Dedifferentiated amniotic fluid mesenchymal stem cell (primary cell): ENCODE measurements at regions not wholly inside any gene's neighbourhood (a gene's known extent, or its start where the extent isn't known, plus 50 kb on each side); places are given as distances from the start of the nearest gene placed in this dataset.
"Not testable (repeated sequence)": the region's sequence is repeated elsewhere in the genome, so short reads cannot be mapped to it uniquely, and the experiment has no call there.

ENCODE experiments used
- DNase-seq: peaks from one replicate; pipeline ENCODE4 v3.0.0-alpha.2; 2016; ENCODE audit errors: extremely low spot score

GRCh38 chr16:88164196-88165039 lies 213.2 kb downstream of the BANP start:
- not testable (repeated sequence) for DNase-seq

GRCh38 chr16:88165040-88165544 lies 213.9 kb downstream of the BANP start:
- DNase-seq = not testable (repeated sequence)

- not testable (repeated sequence) for DNase-seq
Observed at GRCh38 chr16:88165683-88166082, 214.4 kb downstream of the BANP start.

- DNase-seq = not testable (repeated sequence)
Observed at GRCh38 chr16:88166209-88166773, 215.1 kb downstream of the BANP start.

- not testable (repeated sequence) for DNase-seq
Observed at GRCh38 chr16:88167798-88168556, 214.8 kb upstream of the ZNF469 start.

- DNase-seq = not testable (repeated sequence)
Observed at GRCh38 chr16:88168557-88168949, 214.2 kb upstream of the ZNF469 start.

GRCh38 chr16:88169136-88169830 lies 213.5 kb upstream of the ZNF469 start:
- DNase-seq = not testable (repeated sequence)

- not testable (repeated sequence) for DNase-seq
Observed at GRCh38 chr16:88169831-88170165, 213.0 kb upstream of the ZNF469 start.

GRCh38 chr16:88170528-88170991 lies 212.2 kb upstream of the ZNF469 start:
- DNase-seq = no peak

- not testable (repeated sequence) for DNase-seq
Observed at GRCh38 chr16:88171126-88171525, 211.6 kb upstream of the ZNF469 start.

- DNase-seq = not testable (repeated sequence)
Observed at GRCh38 chr16:88176184-88176583, 206.6 kb upstream of the ZNF469 start.

GRCh38 chr16:88176591-88177180 lies 206.1 kb upstream of the ZNF469 start:
- DNase-seq = not testable (repeated sequence)

GRCh38 chr16:88178251-88178650 lies 204.5 kb upstream of the ZNF469 start:
- DNase-seq = not testable (repeated sequence)

GRCh38 chr16:88178896-88179295 lies 203.9 kb upstream of the ZNF469 start:
- DNase-seq = not testable (repeated sequence)

- DNase-seq = not testable (repeated sequence)
Observed at GRCh38 chr16:88182967-88183881, 199.5 kb upstream of the ZNF469 start.

- not testable (repeated sequence) for DNase-seq
Observed at GRCh38 chr16:88184053-88184452, 198.7 kb upstream of the ZNF469 start.

- not testable (repeated sequence) for DNase-seq
Observed at GRCh38 chr16:88184566-88185355, 198.0 kb upstream of the ZNF469 start.

GRCh38 chr16:88185406-88185805 lies 197.4 kb upstream of the ZNF469 start:
- DNase-seq = not testable (repeated sequence)
